DOHH2 (cell line): ENCODE measurements at regions not wholly inside any gene's neighbourhood (a gene's known extent, or its start where the extent isn't known, plus 50 kb on each side); places are given as distances from the start of the nearest gene placed in this dataset.

Experiments used
- H3F3A ChIP-seq: fragments of 200-600 bp; sonication (generic), shearing (Covaris generic); 2 replicates; pipeline ENCODE4 v1.6.0; 2016; ENCODE audit warnings: antibody characterized with exemption, mild to moderate bottlenecking; ENCODE audit not compliant: control insufficient read depth, insufficient read depth
- H3K27ac ChIP-seq: fragments of 200-600 bp; sonication (generic); 2 replicates; pipeline ENCODE4 v1.5.1; 2014; ENCODE audit warnings: low read depth, mild to moderate bottlenecking, low read length, moderate library complexity
- H3K27me3 ChIP-seq: fragments of 200-600 bp; sonication (generic); 2 replicates; pipeline ENCODE4 v1.6.1; 2014; ENCODE audit warnings: mild to moderate bottlenecking, low read length, mixed read lengths; ENCODE audit not compliant: control insufficient read depth
- H3K36me3 ChIP-seq: fragments of 200-600 bp; sonication (generic); 2 replicates; pipeline ENCODE4 v1.6.1; 2014; ENCODE audit warnings: mild to moderate bottlenecking, low read length, moderate library complexity, mixed read lengths; ENCODE audit not compliant: control insufficient read depth
- H3K4me1 ChIP-seq: fragments of 200-600 bp; sonication (generic); 2 replicates; pipeline ENCODE4 v1.6.1; 2014; ENCODE audit warnings: mild to moderate bottlenecking, low read length, mixed read lengths; ENCODE audit not compliant: control insufficient read depth
- H3K4me2 ChIP-seq: fragments of 200-600 bp; sonication (generic); 2 replicates; pipeline ENCODE4 v1.6.0; 2014; ENCODE audit warnings: mild to moderate bottlenecking, low read length, moderate library complexity
- H3K4me3 ChIP-seq: fragments of 200-600 bp; sonication (generic); 2 replicates; pipeline ENCODE4 v1.5.1; 2014; ENCODE audit warnings: mild to moderate bottlenecking, low read length, mixed read lengths
- H3K79me2 ChIP-seq: fragments of 200-600 bp; sonication (generic); 2 replicates; pipeline ENCODE4 v1.6.1; 2014; ENCODE audit warnings: mild to moderate bottlenecking, low read length, mixed read lengths; ENCODE audit not compliant: control insufficient read depth
- H3K9me2 ChIP-seq: fragments of 200-600 bp; sonication (generic); replicated peaks from 2 replicates; pipeline ENCODE4 v1.6.1; 2014; ENCODE audit warnings: mild to moderate bottlenecking, low read length, mixed read lengths; ENCODE audit not compliant: control insufficient read depth
- H3K9me3 ChIP-seq: fragments of 200-600 bp; sonication (generic); 2 replicates; pipeline ENCODE4 v1.6.1; 2014; ENCODE audit warnings: antibody characterized with exemption, low read length, mixed read lengths; ENCODE audit not compliant: control insufficient read depth, insufficient read depth
- H4K20me1 ChIP-seq: fragments of 200-600 bp; sonication (generic); 2 replicates; pipeline ENCODE4 v1.6.0; 2014; ENCODE audit warnings: low read depth, mild to moderate bottlenecking, antibody characterized with exemption, low read length, moderate library complexity; ENCODE audit not compliant: control insufficient read depth, insufficient read depth
- CTCF ChIP-seq: fragments of 200-600 bp; sonication (generic); IDR thresholded peaks from one replicate; pipeline ENCODE4 v1.5.1; 2014; ENCODE audit warnings: antibody characterized with exemption, mild to moderate bottlenecking, low read depth, low read length; ENCODE audit not compliant: poor library complexity, severe bottlenecking
- EZH2phosphoT487 ChIP-seq: fragments of 200-600 bp; sonication (generic); IDR thresholded peaks from 2 replicates; pipeline ENCODE4 v1.6.1; 2017; ENCODE audit warnings: borderline replicate concordance, mild to moderate bottlenecking, antibody characterized with exemption, low read length, moderate library complexity, mixed read lengths

- Histone ChIP-seq H3K27me3 (no peaks in the 10 kb centered on the region), H3K4me3 (no peak overlapping the region), H3K9me3 (no peaks in the 10 kb centered on the region), H3F3A (no peaks in the 10 kb centered on the region), H3K27ac (no peak overlapping the region), H3K4me1 (peaks cover 39% of the 10 kb centered on the region), H3K4me2 (no peak overlapping the region), H3K36me3 (no peaks in the 10 kb centered on the region), H4K20me1 (no peaks in the 10 kb centered on the region), H3K79me2 (no peaks in the 10 kb centered on the region), H3K9me2 (no peaks in the 10 kb centered on the region)
- no peak for TF ChIP-seq CTCF
- TF ChIP-seq EZH2phosphoT487 = no peak
Measured at GRCh38 chr11:119476038-119476437, 53.1 kb upstream of the THY1 start.

- H3K9me3 ChIP-seq = no peaks in the 10 kb centered on the region
- TF ChIP-seq EZH2phosphoT487 (no peak), CTCF (peak; percentile 95)
- no peaks in the 10 kb centered on the region for H4K20me1 ChIP-seq
- no peaks in the 10 kb centered on the region for H3K9me2 ChIP-seq
- no peaks in the 10 kb centered on the region for H3K36me3 ChIP-seq
- no peaks in the 10 kb centered on the region for H3F3A ChIP-seq
- no peaks in the 10 kb centered on the region for H3K27me3 ChIP-seq
- H3K4me1 ChIP-seq = peaks cover 31% of the 10 kb centered on the region
- H3K27ac ChIP-seq = no peak overlapping the region
- no peak overlapping the region for H3K4me2 ChIP-seq
- no peaks in the 10 kb centered on the region for H3K79me2 ChIP-seq
- H3K4me3 ChIP-seq = no peak overlapping the region
Measured at GRCh38 chr11:119474682-119475596, 52.0 kb upstream of the THY1 start.

- Histone ChIP-seq H3K79me2 (no peaks in the 10 kb centered on the region), H4K20me1 (no peaks in the 10 kb centered on the region), H3K4me3 (no peak overlapping the region), H3K27ac (no peak overlapping the region), H3K9me2 (no peaks in the 10 kb centered on the region), H3K36me3 (no peaks in the 10 kb centered on the region), H3K9me3 (no peaks in the 10 kb centered on the region), H3F3A (no peaks in the 10 kb centered on the region), H3K4me1 (peaks cover 31% of the 10 kb centered on the region), H3K4me2 (no peak overlapping the region), H3K27me3 (no peaks in the 10 kb centered on the region)
- TF ChIP-seq CTCF (no peak), EZH2phosphoT487 (no peak)
Measured at GRCh38 chr11:119473901-119474681, 51.1 kb upstream of the THY1 start.
